ENCODE measurements at regions not wholly inside any gene's neighbourhood (a gene's known extent, or its start where the extent isn't known, plus 50 kb on each side); places are given as distances from the start of the nearest gene placed in this dataset.

DNA sequence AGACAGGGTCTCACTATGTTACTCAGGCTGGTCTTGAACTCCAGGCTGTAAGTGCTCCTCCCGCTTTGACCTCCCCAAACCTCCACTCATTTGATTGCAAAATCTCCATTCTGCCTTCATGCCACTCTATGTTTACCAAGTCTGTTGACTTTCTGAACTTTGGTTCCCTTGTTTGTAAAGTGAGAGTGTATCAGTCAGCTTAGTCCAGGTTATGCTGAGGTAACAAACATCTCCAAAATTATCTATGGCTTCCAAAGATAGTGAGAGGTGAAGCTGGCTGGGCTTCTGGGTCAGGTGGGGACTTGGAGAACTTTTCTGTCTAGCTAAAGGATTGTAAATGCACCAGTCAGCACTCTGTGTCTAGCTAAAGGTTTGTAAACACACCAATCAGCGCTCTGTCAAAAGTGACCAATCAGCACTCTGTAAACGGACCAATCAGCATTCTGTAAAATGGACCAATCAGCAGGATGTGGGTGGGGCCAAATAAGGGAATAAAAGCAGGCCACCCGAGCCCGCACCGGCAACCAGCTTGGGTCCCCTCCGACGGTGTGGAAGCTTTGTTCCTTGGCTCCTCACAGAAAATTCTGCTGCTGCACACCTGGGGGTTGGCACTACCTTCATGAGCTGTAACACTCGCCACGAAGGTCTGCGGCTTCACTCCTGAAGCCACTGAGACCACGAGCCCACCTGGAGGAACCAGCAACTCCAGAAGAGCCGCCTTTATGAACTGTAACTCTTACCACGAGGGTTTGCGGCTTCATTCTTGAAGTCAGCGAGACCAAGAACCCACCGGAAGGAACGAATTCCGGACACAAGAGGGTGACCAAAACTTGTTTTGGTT is 109.3 kb downstream of the MIAT start:
- no peak overlapping the region for H3K18ac ChIP-seq (ENCODE audit: low read depth in 1 of 2, low read length in 2 of 2)
- no peak overlapping the region for H3K14ac ChIP-seq (ENCODE audit: low read length in 2 of 2)
- no peak overlapping the region for H3K4me3 ChIP-seq (ENCODE audit: insufficient read depth in 1 of 2, low read depth in 1 of 2, low read length in 2 of 2)
- WGBS, result 98% methylated on average over 19 of the region's 19 CpGs
- no peak overlapping the region for H2BK12ac ChIP-seq (ENCODE audit: low read length in 2 of 2)
- H3K79me1 ChIP-seq (replicated peaks; ENCODE audit: low read length, poor library complexity, severe bottlenecking), result no peaks in the 10 kb centered on the region
- no peak overlapping the region for H2BK15ac ChIP-seq (ENCODE audit: low read depth, poor library complexity, severe bottlenecking)
- peaks cover 4% of the 10 kb centered on the region for H3K4me1 ChIP-seq (ENCODE audit: control insufficient read depth, insufficient read depth, low read depth, low read length)
- no peaks in the 10 kb centered on the region for H3K27me3 ChIP-seq (ENCODE audit: control insufficient read depth in 1 of 2, insufficient read depth in 1 of 2, low read length in 2 of 2)
- no peak for DNase-seq
- H3K23ac ChIP-seq (ENCODE audit: low read length in 2 of 2), result no peak overlapping the region
- peaks cover 0 to 3% of the 10 kb centered on the region in 2 experiments for H3K36me3 ChIP-seq (ENCODE audit: control insufficient read depth in 1 of 2, insufficient read depth in 2 of 2, low read depth in 1 of 2, low read length in 2 of 2)
- no peak overlapping the region for H2AK5ac ChIP-seq (ENCODE audit: low read length, severe bottlenecking)
- H4K91ac ChIP-seq (ENCODE audit: low read length), result no peak overlapping the region
- H2BK120ac ChIP-seq (ENCODE audit: low read depth, low read length), result no peak overlapping the region
- no peak overlapping the region for H2AFZ ChIP-seq (ENCODE audit: low read depth, low read length)
- no peak overlapping the region for H4K8ac ChIP-seq (ENCODE audit: low read length)
- H3K27ac ChIP-seq (ENCODE audit: low read length, poor library complexity, severe bottlenecking), result no peak overlapping the region
- no peak overlapping the region for H3K9ac ChIP-seq (ENCODE audit: low read length)
- H3K9me3 ChIP-seq (ENCODE audit: control insufficient read depth, low read length), result peaks cover 5% of the 10 kb centered on the region
- no peak overlapping the region for H3K4me2 ChIP-seq (ENCODE audit: low read length, poor library complexity, severe bottlenecking)
- H2BK5ac ChIP-seq (ENCODE audit: low read depth, low read length, poor library complexity, severe bottlenecking), result no peak overlapping the region
- no peak overlapping the region for H3K4ac ChIP-seq (ENCODE audit: low read depth in 1 of 2, low read length in 2 of 2)

DNA sequence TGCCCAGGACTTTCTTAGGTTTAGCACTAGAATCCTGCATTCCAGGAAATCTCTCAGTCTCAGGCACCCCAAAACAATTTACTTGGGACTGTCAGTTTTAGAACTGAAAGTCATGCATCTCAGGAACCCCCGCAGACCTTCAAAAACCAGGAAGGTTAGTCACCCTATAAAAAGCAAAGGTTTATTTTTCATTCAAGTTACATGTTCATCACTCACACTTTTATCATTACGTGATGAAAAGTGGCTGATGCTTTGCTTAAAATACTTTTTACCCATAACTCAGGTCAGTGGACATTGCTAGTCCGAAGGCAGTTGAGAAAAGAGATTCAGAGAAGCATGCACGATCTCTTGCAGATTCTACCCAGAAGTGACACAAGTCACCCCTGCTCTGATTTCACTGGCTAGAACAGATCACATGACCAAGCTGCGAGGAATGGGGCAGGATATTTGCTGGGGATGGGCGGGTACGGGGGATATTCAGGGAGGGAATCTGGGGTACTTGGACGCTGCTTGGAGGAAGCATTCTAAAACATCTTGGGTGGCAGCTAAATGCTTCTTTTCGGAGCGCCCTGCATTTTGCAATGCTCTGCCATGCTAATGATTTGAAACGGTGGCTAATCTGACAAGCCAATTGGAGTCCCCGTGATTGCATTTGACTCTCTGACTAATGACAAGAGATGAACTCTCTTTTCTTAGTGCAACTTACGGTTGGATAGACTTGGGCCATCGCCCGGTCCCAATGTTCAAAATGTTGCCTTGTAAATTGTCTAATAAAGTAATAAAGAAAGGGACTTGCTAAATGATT is 110.2 kb downstream of the MIAT start:
- H3K79me1 ChIP-seq (replicated peaks; ENCODE audit: low read length, poor library complexity, severe bottlenecking), result no peaks in the 10 kb centered on the region
- WGBS, result 90% methylated on average over 15 of the region's 15 CpGs
- no peak overlapping the region for H3K23ac ChIP-seq (ENCODE audit: low read length in 2 of 2)
- peaks cover 5% of the 10 kb centered on the region for H3K9me3 ChIP-seq (ENCODE audit: control insufficient read depth, low read length)
- H3K4me2 ChIP-seq (ENCODE audit: low read length, poor library complexity, severe bottlenecking), result no peak overlapping the region
- no peak overlapping the region for H3K4me3 ChIP-seq (ENCODE audit: insufficient read depth in 1 of 2, low read depth in 1 of 2, low read length in 2 of 2)
- no peak overlapping the region for H3K18ac ChIP-seq (ENCODE audit: low read depth in 1 of 2, low read length in 2 of 2)
- no peak overlapping the region for H2AK5ac ChIP-seq (ENCODE audit: low read length, severe bottlenecking)
- H2BK15ac ChIP-seq (ENCODE audit: low read depth, poor library complexity, severe bottlenecking), result no peak overlapping the region
- no peak overlapping the region for H3K4ac ChIP-seq (ENCODE audit: low read depth in 1 of 2, low read length in 2 of 2)
- no peak overlapping the region for H3K14ac ChIP-seq (ENCODE audit: low read length in 2 of 2)
- no peak overlapping the region for H2BK120ac ChIP-seq (ENCODE audit: low read depth, low read length)
- no peak overlapping the region for H2BK5ac ChIP-seq (ENCODE audit: low read depth, low read length, poor library complexity, severe bottlenecking)
- no peak for DNase-seq
- no peak overlapping the region for H3K27ac ChIP-seq (ENCODE audit: low read length, poor library complexity, severe bottlenecking)
- H2AFZ ChIP-seq (ENCODE audit: low read depth, low read length), result no peak overlapping the region
- H4K91ac ChIP-seq (ENCODE audit: low read length), result no peak overlapping the region
- no peaks in the 10 kb centered on the region for H3K27me3 ChIP-seq (ENCODE audit: control insufficient read depth in 1 of 2, insufficient read depth in 1 of 2, low read length in 2 of 2)
- no peak overlapping the region for H4K8ac ChIP-seq (ENCODE audit: low read length)
- H2BK12ac ChIP-seq (ENCODE audit: low read length in 2 of 2), result no peak overlapping the region
- no peak overlapping the region for H3K9ac ChIP-seq (ENCODE audit: low read length)
- peaks cover 4% of the 10 kb centered on the region for H3K4me1 ChIP-seq (ENCODE audit: control insufficient read depth, insufficient read depth, low read depth, low read length)
- peaks cover 0 to 3% of the 10 kb centered on the region in 2 experiments for H3K36me3 ChIP-seq (ENCODE audit: control insufficient read depth in 1 of 2, insufficient read depth in 2 of 2, low read depth in 1 of 2, low read length in 2 of 2)

DNA sequence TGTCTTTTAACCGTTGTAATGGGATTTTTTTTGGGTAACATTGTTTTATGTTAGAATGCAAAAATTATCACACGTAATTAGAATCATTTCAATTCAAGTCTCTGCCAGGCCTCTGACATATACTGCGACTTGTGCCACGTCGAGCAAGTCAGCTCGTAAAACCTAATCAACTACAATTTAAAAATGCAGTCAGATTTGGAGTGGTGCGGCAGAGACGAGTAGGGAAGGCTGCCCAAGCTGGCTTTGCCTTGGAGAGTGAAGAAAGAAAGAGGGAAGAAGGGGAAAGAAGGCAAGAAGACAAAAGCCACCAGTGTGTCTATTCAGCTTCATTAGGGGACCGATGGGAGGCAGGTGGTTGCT is 110.7 kb downstream of the MIAT start:
- Histone ChIP-seq H4K8ac (ENCODE audit: low read length) (no peak overlapping the region), H3K27me3 (ENCODE audit: control insufficient read depth in 1 of 2, insufficient read depth in 1 of 2, low read length in 2 of 2) (no peaks in the 10 kb centered on the region), H2AK5ac (ENCODE audit: low read length, severe bottlenecking) (no peak overlapping the region), H3K4me3 (ENCODE audit: insufficient read depth in 1 of 2, low read depth in 1 of 2, low read length in 2 of 2) (no peak overlapping the region), H2BK12ac (ENCODE audit: low read length in 2 of 2) (no peak overlapping the region), H3K9me3 (ENCODE audit: control insufficient read depth, low read length) (peaks cover 5% of the 10 kb centered on the region), H3K4ac (ENCODE audit: low read depth in 1 of 2, low read length in 2 of 2) (no peak overlapping the region), H3K23ac (ENCODE audit: low read length in 2 of 2) (no peak overlapping the region), H3K4me1 (ENCODE audit: control insufficient read depth, insufficient read depth, low read depth, low read length) (peaks cover 4% of the 10 kb centered on the region), H2BK15ac (ENCODE audit: low read depth, poor library complexity, severe bottlenecking) (no peak overlapping the region), H3K27ac (ENCODE audit: low read length, poor library complexity, severe bottlenecking) (no peak overlapping the region), H3K79me1 (replicated peaks; ENCODE audit: low read length, poor library complexity, severe bottlenecking) (no peaks in the 10 kb centered on the region), H2BK120ac (ENCODE audit: low read depth, low read length) (no peak overlapping the region), H4K91ac (ENCODE audit: low read length) (no peak overlapping the region), H2BK5ac (ENCODE audit: low read depth, low read length, poor library complexity, severe bottlenecking) (no peak overlapping the region), H3K18ac (ENCODE audit: low read depth in 1 of 2, low read length in 2 of 2) (no peak overlapping the region), H3K9ac (ENCODE audit: low read length) (no peak overlapping the region), H2AFZ (ENCODE audit: low read depth, low read length) (no peak overlapping the region), H3K14ac (ENCODE audit: low read length in 2 of 2) (no peak overlapping the region), H3K36me3 (ENCODE audit: control insufficient read depth in 1 of 2, insufficient read depth in 2 of 2, low read depth in 1 of 2, low read length in 2 of 2) (peaks cover 0 to 3% of the 10 kb centered on the region in 2 experiments), H3K4me2 (ENCODE audit: low read length, poor library complexity, severe bottlenecking) (no peak overlapping the region)
- WGBS, result 98% methylated on average over 8 of the region's 9 CpGs
- no peak for DNase-seq

DNA sequence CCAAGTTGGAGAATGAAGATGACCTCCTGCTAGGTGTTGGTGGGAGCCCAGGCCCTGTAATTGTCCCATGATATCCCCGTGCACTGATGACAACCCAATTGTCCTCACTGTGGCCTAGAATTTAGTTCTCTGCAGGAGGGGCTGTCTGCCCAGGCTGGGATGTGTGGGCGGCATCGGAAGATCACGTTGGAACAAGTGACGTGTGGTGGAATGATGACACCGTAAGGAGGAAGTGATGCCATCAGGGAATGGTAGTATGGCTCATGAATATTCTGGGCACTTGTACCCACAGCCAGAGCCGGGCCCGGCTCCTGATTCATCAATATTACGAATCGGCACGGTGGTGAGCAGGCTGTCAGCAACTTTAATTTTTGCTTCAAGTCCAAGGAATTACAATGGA is 111.6 kb downstream of the MIAT start:
- H3K4me2 ChIP-seq (ENCODE audit: low read length, poor library complexity, severe bottlenecking), result no peak overlapping the region
- H2AK5ac ChIP-seq (ENCODE audit: low read length, severe bottlenecking), result no peak overlapping the region
- DNase-seq, result no peak
- no peak overlapping the region for H2BK120ac ChIP-seq (ENCODE audit: low read depth, low read length)
- H2BK12ac ChIP-seq (ENCODE audit: low read length in 2 of 2), result no peak overlapping the region
- no peaks in the 10 kb centered on the region for H3K4me1 ChIP-seq (ENCODE audit: control insufficient read depth, insufficient read depth, low read depth, low read length)
- no peak overlapping the region for H4K8ac ChIP-seq (ENCODE audit: low read length)
- peaks cover 5% of the 10 kb centered on the region for H3K9me3 ChIP-seq (ENCODE audit: control insufficient read depth, low read length)
- H3K23ac ChIP-seq (ENCODE audit: low read length in 2 of 2), result no peak overlapping the region
- peaks cover 0 to 3% of the 10 kb centered on the region in 2 experiments for H3K36me3 ChIP-seq (ENCODE audit: control insufficient read depth in 1 of 2, insufficient read depth in 2 of 2, low read depth in 1 of 2, low read length in 2 of 2)
- H3K27me3 ChIP-seq (ENCODE audit: control insufficient read depth in 1 of 2, insufficient read depth in 1 of 2, low read length in 2 of 2), result no peaks in the 10 kb centered on the region
- H3K4me3 ChIP-seq (ENCODE audit: insufficient read depth in 1 of 2, low read depth in 1 of 2, low read length in 2 of 2), result no peak overlapping the region
- no peak overlapping the region for H3K14ac ChIP-seq (ENCODE audit: low read length in 2 of 2)
- WGBS, result 92% methylated on average over 11 of the region's 11 CpGs
- H2BK5ac ChIP-seq (ENCODE audit: low read depth, low read length, poor library complexity, severe bottlenecking), result no peak overlapping the region
- H3K79me1 ChIP-seq (replicated peaks; ENCODE audit: low read length, poor library complexity, severe bottlenecking), result no peaks in the 10 kb centered on the region
- H2AFZ ChIP-seq (ENCODE audit: low read depth, low read length), result no peak overlapping the region
- H3K4ac ChIP-seq (ENCODE audit: low read depth in 1 of 2, low read length in 2 of 2), result no peak overlapping the region
- no peak overlapping the region for H4K91ac ChIP-seq (ENCODE audit: low read length)
- no peak overlapping the region for H3K27ac ChIP-seq (ENCODE audit: low read length, poor library complexity, severe bottlenecking)
- H2BK15ac ChIP-seq (ENCODE audit: low read depth, poor library complexity, severe bottlenecking), result no peak overlapping the region
- no peak overlapping the region for H3K9ac ChIP-seq (ENCODE audit: low read length)
- no peak overlapping the region for H3K18ac ChIP-seq (ENCODE audit: low read depth in 1 of 2, low read length in 2 of 2)
